Cardiac septum (tissue), 1 donor: ENCODE measurements at regions not wholly inside any gene's neighbourhood (a gene's known extent, or its start where the extent isn't known, plus 50 kb on each side); places are given as distances from the start of the nearest gene placed in this dataset.

Experiments used
- DNase-seq: peaks from one replicate; pipeline ENCODE4 v3.0.0-alpha.2; 2020; ENCODE audit warnings: low spot score
- intact Hi-C: fragments of 100-400 bp; cut with DNase I; formaldehyde crosslinking; loops from one replicate; pipeline ENCODE4 v1.14.0; 2022
- donor health status: DM: no; HTN: no; CAD: no.

DNA sequence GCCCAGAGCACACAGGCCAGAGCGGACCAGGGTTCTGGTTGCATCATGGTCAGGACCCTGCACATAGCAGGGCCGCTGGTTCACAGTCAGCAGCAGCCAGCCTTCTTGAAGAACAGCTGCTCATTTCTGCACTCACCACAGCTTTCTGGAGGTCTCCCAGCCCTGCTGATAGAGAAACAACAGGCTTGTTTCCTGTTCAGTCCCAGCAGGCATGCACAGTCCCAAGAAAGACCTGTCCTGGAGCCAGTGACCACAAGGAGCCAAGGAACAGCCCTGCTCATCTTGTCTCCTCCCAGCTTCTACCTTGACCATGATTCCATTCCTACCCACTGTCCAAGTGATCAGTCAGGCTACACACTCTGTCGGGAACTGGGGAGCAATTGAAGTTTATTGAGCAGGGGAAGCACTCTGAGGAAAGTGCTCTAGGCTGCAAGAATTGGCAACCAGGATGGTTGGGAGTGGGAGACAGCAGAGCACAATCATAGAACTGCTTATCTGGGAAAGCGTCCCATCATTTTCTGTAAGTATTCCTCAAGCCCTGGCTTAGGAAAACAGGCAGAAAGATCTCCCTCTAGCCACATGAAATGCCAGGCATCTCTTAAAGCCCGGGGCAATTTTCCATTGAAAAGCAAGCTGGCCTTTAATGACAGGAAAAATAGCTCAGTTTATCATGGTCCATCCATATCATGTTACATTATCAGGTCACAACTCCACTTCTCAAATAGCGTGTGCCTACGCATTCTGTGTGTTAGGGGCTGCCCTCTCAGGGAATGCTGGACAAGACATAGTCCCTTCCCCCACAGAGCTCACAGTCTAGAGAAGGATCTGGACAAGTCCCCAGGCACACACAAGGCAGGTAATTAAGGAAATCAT lies 155.4 kb upstream of the FOXF1 start:
- intact Hi-C loops = no loop called here

DNA sequence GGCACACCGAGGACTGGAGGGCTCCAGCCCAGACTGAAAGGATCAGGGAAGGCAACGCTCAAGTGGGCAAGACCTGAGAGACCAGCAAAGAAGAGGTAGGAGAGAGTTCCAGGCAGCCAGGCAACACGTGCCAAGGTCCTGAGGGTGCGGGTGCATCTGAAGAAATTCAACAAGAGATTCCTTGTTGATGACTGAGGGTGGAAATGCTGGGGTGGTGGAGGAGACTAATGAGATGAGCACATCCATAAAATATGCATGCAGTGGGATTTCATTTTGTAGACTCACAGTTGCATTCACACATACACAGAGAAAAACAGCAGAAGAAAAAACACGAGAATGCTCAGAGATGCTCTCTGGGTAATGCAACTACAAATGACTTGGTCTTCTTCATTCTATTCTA lies 154.8 kb upstream of the FOXF1 start:
- intact Hi-C loops = no loop called here
- no peak for DNase-seq

More for the DNA sequence above, 155.4 kb upstream of the FOXF1 start:
- DNase-seq = no peak

DNA sequence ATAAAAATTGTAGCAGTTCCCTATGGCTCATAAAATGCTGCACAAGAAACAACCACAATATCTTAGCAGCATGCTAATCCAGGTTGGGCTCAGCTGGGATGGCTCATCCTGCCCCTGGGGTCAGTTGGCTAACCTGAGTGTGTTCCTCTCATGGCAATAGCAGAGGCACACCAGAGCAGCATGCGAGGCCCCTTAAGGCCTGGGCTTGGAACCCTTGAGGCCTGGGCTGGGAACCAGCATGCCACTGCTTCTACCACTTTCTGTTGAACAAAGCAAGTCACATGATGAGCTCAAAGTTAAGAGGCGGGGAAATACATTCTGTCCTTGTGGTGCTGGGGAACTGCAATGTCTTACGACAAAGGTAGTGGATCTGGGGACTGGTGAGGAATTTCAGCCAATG lies 154.4 kb upstream of the FOXF1 start:
- intact Hi-C loops = no loop called here
- DNase-seq = no peak

DNA sequence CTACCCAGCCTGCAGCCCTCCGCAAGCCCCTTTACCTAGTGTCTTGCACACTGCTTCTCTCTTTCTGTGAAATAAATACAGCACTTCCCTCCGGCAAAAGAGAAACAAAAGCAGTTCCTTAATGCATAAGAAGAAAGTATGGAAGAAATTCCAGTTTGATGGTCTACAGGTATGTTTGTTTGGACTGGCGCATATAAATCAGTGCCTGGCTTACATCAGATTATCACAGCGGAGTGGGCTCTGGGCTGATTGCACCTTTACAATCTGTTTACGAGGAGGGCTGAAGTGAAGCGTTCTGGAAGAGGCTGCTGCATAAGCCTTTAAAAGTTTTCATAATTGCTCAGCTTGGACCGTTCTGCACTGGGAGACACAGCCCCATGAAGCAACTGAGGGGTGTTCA lies 153.5 kb upstream of the FOXF1 start:
- intact Hi-C loops = no loop called here
- DNase-seq = no peak

DNA sequence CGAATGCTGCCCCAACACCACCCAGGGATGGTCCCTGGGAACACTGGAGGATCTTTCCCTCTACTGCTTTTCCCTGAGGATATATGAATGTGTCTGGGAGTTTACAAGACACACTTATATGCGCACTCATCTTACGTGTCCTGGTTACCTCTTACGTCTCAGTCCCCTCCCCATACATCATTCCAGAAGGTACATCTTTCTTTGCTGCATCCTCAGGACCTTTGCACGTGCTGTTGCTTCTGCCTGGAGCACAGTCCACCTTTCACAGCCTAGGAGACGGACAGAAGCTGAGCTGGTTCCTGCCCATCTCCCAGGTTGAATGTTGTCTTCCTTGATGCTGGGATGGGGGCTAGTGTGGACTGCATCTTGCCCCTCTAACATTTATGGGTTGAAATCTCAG lies 153.0 kb upstream of the FOXF1 start:
- no peak for DNase-seq
- intact Hi-C loops = no loop called here

DNA sequence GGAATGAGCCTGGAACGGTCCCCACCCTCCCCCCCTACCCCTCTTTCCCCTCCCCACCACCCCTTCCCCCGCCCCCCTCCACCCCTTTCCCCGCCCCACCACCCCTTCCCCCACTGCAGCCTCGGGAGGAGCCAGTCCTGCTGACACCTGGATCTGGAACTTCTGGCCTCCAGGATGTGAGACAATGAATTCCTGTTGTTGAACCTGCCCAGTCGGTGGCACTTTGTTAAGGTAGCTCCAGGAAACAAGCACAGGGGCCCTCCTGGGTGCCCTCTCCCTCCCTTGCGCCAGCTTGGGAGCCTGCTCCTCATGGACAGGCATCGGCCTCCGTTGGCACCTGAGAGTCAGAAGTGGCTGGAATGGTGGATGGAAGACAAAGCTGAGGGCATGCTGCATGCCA lies 152.4 kb upstream of the FOXF1 start:
- intact Hi-C loops = no loop called here
- no peak for DNase-seq

DNA sequence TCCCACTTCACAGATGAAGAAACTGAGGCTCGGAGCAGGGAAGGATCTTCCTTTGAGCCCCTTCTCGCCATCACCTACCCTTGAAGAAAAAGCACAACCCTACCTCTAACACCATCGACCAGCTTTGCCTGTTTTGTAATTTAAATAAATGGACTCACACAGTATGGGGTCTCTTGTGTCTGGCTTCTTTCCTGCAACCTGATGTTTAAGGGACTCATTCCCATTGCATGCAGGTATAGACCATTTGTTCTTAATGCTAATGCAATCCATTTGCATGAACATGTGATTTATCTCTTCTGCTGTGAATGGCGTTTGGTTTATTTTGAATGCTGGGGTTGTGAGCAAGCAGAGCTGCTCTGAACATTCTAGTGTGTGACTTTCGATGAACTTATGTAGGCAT lies 150.8 kb upstream of the FOXF1 start:
- intact Hi-C loops = no loop called here
- DNase-seq = no peak

DNA sequence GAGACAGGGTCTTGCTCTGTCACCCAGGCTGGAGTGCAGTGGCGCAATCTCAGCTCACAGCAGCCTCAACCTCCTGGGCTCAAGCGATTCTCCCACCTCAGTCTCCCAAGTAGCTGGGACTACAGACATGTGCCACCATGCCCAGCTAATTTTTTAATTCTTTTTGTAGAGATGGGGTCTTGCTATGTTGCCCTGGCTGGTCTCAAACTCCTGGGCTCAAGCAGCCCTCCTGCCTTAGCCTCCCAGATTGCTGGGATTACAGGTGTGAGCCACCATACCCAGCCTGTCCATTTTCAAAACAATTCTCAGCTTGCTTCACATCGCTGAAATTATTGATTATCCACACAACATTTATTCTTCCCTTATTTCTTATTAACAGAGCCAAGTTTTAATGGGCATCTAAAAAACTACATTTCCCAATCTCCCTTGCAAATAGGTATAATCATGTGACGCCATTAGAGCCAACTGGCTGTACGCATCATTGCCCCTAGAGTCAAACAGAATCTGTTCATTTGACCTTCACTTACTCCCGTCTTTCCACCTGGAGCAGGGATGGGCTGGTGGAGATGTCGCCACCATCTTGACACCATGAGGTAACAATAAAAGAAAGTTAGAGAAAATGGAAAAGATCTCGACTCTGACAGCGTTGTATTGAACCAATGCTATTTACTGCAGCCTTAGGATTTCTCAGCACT lies 148.0 kb upstream of the FOXF1 start:
- intact Hi-C loops = no loop called here
- DNase-seq = no peak

DNA sequence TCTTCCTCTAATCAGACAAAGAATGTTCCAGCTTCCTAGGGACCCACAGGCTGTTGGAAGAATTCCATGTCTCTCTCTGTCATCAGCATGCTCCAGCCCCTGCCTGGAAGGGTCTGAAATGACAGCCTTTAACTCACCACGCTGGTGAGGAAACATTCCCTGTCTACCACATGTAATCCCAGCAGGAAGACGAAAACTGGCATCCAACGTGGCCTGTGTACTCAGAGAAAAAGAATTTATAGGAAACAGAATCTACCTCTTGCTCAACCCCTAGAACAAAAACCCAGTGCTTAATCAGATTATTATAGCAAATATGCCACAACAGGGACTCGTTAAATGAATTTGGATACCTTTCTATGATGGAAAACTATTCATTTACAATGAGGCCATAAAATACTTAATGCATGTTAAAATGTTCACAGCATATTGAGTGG lies 147.3 kb upstream of the FOXF1 start:
- no peak for DNase-seq
- intact Hi-C loops = no loop called here

DNA sequence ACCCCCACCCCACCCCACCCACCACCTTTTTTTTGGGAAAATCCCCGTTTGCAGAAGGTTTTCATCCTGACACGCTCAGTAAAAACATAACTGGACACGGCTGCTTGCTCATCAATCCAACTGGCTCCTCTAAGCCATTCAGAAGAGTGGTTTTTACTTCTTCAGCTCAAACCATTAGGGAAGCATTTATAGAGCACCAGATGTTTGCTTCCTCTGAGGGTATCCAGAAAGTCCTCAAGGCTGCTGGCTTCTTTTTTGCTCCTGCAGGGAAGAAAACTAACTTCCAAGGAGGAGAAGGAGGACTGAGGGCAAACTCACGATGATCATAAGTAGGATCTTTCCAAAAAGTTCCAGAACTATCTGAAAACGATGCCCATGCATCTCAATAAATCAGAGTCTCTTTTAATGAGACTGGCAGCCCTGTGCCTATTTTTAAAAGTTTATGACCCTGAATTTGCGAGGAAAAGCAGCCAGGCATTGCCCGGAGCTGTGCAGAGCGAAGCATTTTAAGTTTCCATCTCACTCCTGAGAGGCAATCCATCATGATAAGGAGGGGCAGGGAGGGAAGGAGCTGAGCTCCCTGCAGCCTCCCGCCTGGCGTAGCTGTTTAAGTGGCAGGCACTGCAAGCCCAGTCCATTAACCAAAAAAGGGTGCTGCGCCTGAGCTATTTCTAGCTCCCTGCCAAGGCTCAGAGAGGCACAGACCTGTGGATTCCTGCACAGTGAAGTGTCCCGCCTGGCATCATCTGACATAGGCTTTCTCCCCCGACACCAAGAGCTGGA lies 146.3 kb upstream of the FOXF1 start:
- no peak for DNase-seq
- intact Hi-C loops = no loop called here

DNA sequence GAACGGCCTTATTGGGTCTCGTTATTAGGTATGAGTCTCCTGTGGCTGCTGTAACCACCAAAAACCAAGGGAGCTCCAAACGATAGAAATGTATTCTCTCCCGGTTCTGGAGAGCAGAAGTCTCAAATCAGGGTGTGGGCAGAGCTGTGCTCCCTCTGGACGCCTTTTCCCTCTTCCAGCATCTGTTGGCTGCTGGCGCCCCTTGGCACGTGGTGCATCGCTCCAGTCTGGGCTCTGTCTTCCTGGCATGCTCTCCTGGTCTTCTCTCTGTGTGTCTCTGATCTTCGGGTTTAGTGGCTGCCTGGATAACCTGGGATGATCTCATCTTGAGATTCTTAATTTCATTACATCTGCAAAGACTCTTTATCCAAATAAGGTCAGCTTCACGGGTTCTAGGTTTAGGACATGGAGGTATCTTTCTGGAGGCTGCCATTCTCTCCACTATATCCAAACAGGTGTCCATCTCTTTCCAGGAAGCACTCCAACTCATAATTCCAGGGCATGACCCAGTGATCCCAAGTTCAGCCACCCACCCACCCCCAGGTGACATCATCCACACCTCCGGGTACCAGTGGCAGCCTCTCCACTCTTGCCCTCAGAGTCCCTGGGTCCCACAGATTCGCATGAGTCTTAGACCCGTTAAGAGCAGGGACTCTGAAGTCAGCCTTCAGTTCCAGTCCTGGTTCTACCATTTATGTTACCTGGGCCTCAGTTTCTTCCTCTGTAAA lies 145.5 kb upstream of the FOXF1 start:
- no peak for DNase-seq
- intact Hi-C loops = no loop called here

DNA sequence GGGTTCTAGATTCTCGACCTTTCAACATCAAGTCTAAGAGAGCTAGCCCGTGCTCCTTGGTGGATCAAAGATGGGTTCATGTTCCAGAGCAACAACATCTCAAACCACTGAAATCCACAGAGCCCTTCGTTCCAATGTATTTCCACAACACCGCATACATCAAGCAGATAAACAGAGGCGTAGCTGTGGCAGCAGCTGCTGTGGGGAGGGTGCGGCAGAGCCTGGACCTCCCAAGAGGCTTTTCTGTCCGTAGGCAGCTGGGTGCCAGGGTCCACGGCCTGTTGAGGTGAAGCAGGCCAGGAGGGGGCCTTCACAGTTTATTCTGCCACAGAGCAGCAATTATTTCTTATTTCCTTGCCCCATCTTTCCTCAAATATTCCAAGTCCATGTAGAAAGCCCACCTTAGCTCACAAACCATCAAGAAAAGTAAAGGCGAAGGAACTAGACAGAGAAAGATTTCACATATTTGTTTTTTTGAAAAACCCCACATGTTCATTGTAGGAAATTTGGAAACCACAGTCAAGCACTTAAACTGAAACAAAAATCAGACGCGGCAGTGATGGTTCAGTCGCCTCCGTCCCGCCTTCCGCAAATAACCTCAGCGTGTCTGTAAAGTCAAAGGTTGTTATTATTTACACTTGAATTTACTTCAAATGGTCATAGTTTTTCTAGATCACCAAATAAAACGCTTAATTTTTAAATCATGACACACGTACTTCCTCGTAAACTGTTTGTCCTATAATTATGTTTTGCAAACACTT lies 144.6 kb upstream of the FOXF1 start:
- intact Hi-C loops = no loop called here
- no peak for DNase-seq

DNA sequence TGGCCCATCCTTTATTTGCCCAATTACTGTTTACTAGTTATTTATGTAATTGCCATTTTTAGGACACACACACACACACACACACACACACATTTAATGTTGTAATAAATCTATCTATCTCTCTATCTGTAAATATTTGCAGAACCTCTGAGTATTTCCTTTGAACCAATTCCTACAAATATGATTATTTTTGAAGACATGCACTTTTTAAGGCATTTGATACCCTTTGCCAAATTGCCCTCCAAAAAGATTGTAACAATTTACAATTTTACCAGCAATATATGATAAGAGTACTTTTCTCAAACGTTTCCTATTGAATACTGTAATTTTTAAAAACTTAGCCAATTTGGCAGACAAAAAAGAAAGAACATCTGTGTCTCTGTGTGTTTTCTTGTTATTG lies 143.8 kb upstream of the FOXF1 start:
- intact Hi-C loops = no loop called here

DNA sequence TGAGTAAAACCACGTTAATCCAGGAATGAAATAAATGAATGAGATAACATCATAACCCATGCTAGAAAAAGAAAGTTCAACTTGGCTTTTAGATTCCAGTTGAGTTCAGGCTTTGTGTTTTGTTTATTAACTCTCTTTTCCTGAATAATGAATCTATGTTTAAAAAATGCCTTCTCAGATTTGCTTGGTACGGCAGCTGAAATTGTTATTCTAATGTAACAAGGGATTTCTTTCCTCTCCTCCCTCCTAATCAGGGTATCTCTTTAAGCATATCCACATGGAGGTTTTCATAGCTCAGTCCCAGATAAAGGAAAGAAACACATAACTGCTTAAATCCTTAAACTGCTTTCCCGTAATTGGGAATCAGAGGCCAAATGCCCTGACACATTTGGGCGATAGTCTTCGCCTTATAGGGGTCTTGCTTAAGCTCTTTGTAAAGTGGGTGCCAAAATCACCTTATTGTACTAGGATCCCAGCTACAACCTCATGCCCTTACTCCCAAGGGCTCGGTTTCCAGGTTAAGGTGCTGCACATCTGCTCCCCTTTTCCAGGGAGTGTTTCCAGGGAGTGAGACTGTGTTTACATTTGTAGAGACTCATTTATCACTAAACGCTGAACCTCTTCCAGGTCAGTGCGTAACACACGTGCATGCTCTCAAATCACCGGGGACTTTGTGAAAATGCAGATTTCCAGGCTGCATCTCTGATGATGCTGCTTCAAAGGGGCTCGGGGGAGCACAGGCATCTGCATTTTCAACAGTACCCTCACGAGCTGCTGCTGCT lies 142.8 kb upstream of the FOXF1 start:
- intact Hi-C loops = no loop called here
- DNase-seq = no peak

More for the DNA sequence above, 143.8 kb upstream of the FOXF1 start:
- DNase-seq = no peak

DNA sequence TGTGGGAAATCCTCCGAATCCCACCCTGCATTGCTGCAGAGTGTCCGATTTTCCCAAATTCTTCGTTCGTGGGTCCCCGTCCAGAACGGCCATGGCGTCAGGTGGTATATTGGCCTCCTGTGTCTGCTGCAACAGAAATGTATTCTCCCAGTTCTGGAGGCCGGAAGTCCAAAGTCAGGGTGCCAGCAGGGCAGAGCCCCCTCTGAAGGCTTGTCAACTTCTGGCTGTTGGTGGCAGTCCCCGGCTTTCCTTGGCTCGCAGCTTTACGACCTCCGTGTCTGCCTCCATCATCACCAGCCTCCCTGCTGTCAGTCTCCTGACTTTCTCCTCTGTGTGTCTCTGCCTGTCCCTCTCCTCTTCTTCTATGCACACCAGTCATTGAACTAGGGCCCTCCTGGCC lies 142.1 kb upstream of the FOXF1 start:
- intact Hi-C loops = no loop called here
- no peak for DNase-seq

DNA sequence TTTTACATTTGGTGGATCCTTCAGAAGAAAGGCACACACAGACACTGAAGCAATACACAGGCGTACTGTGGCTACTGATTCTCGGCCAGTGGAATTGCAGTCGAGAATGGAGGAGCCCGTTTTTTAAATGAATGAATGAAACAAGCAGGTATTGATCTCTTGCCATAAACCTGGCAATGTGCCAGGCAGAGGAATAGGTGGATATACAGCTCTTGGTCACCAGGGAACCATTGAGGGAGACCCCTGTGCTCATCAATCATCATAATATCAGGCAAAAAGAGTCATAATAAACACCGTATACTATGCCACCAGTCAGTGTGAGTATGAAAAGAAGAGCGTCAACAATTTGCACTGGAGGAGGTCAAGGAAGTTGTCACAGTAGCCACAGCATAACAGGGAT lies 140.3 kb upstream of the FOXF1 start:
- DNase-seq = no peak
- intact Hi-C loops = no loop called here

DNA sequence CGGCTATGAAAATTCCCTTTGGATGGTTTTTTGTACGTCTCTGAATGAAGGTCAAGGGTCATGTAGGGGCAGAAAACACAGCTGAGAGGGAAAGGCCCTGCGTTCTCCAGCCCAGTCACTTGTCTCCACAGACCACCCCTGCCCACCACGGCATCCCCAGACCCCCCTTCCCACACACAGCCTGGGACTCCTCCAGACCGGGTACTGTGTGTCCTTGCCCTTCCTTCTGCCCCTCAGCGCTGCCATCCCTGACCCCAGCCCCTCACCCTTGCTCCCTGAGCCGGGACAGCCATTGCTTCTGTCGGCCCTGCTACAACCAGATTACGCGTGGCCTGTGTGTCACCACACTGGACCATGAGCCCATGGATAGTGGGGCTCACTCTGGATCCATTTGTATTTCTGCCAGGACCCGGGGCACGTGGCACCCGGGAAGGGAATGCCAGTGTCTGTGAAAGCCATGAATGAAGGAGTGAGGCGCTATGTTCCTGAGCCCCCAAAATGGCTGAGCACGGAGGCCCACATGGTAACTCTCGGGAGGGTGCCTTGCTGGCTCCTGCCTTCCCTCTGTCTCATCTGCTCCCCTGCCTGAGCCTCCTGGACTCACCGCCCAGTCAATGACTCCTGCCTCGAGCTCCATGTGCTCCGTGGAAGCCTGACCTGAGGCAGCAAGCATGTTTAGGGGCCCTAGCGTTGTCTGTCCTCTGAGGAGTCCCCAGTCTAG lies 139.1 kb upstream of the FOXF1 start:
- intact Hi-C loops = no loop called here
- DNase-seq = no peak

DNA sequence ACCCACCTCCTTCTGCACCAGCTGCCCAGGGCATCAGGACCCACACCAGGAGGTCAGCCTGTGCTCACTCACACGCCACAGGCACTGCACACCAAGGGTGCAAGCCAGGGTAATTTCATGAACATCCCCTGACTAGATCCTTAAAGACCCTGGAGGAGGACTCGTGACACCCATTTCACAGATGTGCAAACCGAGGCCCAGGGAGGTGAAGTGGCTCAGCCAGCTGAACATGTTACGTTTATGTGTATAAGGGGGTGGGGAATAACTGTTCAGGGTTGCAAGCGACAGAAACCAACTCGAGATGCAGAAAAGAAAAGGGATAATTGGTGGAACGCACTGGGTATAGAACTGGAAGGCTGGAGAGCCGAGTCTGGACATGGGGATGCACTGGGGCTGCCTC lies 138.1 kb upstream of the FOXF1 start:
- no peak for DNase-seq
- intact Hi-C loops = no loop called here
